Neural progenitor cell (in vitro differentiated cells): ENCODE measurements at regions not wholly inside any gene's neighbourhood (a gene's known extent, or its start where the extent isn't known, plus 50 kb on each side); places are given as distances from the start of the nearest gene placed in this dataset.

Source experiments
- DNase-seq: peaks from one replicate; pipeline ENCODE4 v3.0.0-alpha.2; 2016; ENCODE audit warnings: low spot score
- H2AFZ ChIP-seq: fragments of 200-600 bp; sonication (generic); replicated peaks from 2 replicates; pipeline ENCODE4 v1.6.1; 2016; ENCODE audit warnings: antibody characterized with exemption
- H3F3A ChIP-seq: fragments of 200-600 bp; sonication (generic); 2 replicates; pipeline ENCODE4 v1.6.1; 2016; ENCODE audit warnings: antibody characterized with exemption, low read depth
- H3K27ac ChIP-seq: fragments of 200-600 bp; sonication (generic); 2 replicates; pipeline ENCODE4 v1.5.1; 2016; ENCODE audit warnings: mild to moderate bottlenecking
- H3K27me3 ChIP-seq: fragments of 200-600 bp; sonication (generic); 2 replicates; pipeline ENCODE4 v1.6.1; 2016; ENCODE audit warnings: mild to moderate bottlenecking, moderate library complexity
- H3K36me3 ChIP-seq: fragments of 200-600 bp; sonication (generic); 2 replicates; pipeline ENCODE4 v1.5.1; 2016
- H3K4me1 ChIP-seq: fragments of 200-600 bp; sonication (generic); 2 replicates; pipeline ENCODE4 v1.6.1; 2016; ENCODE audit warnings: mixed run types
- H3K4me2 ChIP-seq: fragments of 200-600 bp; sonication (generic); 2 replicates; pipeline ENCODE4 v1.6.1; 2016
- H3K4me3 ChIP-seq: fragments of 200-600 bp; sonication (generic); 2 replicates; pipeline ENCODE4 v1.5.1; 2016
- H3K79me2 ChIP-seq: fragments of 200-600 bp; sonication (generic); 2 replicates; pipeline ENCODE4 v1.6.1; 2016; ENCODE audit warnings: low read depth
- H3K9ac ChIP-seq: fragments of 200-600 bp; sonication (generic); 2 replicates; pipeline ENCODE4 v1.6.1; 2016
- H3K9me3 ChIP-seq: fragments of 200-600 bp; sonication (generic); 2 replicates; pipeline ENCODE4 v1.5.1; 2016; ENCODE audit warnings: low read depth
- H4K20me1 ChIP-seq: fragments of 200-600 bp; sonication (generic); 2 replicates; pipeline ENCODE4 v1.6.1; 2016; ENCODE audit warnings: low read depth
- H3K27ac Mint-ChIP-seq: 3 replicates; pipeline ENCODE4 v1.8.0; 2021; ENCODE audit warnings: mixed read lengths
- H3K27me3 Mint-ChIP-seq: 2 replicates; pipeline ENCODE4 v1.8.0; 2022; ENCODE audit warnings: low read depth, mild to moderate bottlenecking, inconsistent platforms, moderate library complexity, mixed read lengths; ENCODE audit not compliant: insufficient read depth
- H3K36me3 Mint-ChIP-seq: 3 replicates; pipeline ENCODE4 v1.8.0; 2021; ENCODE audit warnings: mixed read lengths
- H3K4me1 Mint-ChIP-seq: 3 replicates; pipeline ENCODE4 v1.8.0; 2021; ENCODE audit warnings: mixed read lengths
- H3K4me3 Mint-ChIP-seq: 3 replicates; pipeline ENCODE4 v1.8.0; 2021; ENCODE audit warnings: mild to moderate bottlenecking, moderate library complexity, mixed read lengths
- H3K9me3 Mint-ChIP-seq: 3 replicates; pipeline ENCODE4 v1.8.0; 2020; ENCODE audit warnings: mixed read lengths
- CTCF ChIP-seq: fragments of 200-600 bp; sonication (generic); IDR thresholded peaks from 2 replicates; pipeline ENCODE4 v1.5.1; 2017; ENCODE audit warnings: antibody characterized with exemption, mild to moderate bottlenecking
- EZH2 ChIP-seq: fragments of 200-600 bp; sonication (generic); IDR thresholded peaks from 2 replicates; pipeline ENCODE4 v1.6.1; 2017; ENCODE audit warnings: antibody characterized with exemption, mild to moderate bottlenecking, moderate library complexity
- EZH2phosphoT487 ChIP-seq: fragments of 200-600 bp; sonication (generic); IDR thresholded peaks from 2 replicates; pipeline ENCODE4 v1.6.1; 2017; ENCODE audit warnings: antibody characterized with exemption

- Histone ChIP-seq H3K4me2 (no peak overlapping the region), H3K9ac (no peak overlapping the region), H3K4me3 (no peak overlapping the region), H3F3A (peaks cover 4% of the 10 kb centered on the region), H3K36me3 (no peaks in the 10 kb centered on the region), H3K27ac (no peak overlapping the region), H2AFZ (no peak overlapping the region), H3K27me3 (no peaks in the 10 kb centered on the region), H3K79me2 (no peaks in the 10 kb centered on the region), H3K9me3 (no peaks in the 10 kb centered on the region), H3K4me1 (peaks cover 3% of the 10 kb centered on the region), H4K20me1 (no peaks in the 10 kb centered on the region)
- H3K36me3 Mint-ChIP-seq = no peaks in the 10 kb centered on the region
- peaks cover 4% of the 10 kb centered on the region for H3K27me3 Mint-ChIP-seq
- peak; percentile 88 for DNase-seq
- H3K4me3 Mint-ChIP-seq = no peak overlapping the region
- no peaks in the 10 kb centered on the region for H3K9me3 Mint-ChIP-seq
- no peak overlapping the region for H3K27ac Mint-ChIP-seq
- H3K4me1 Mint-ChIP-seq = peaks cover 3% of the 10 kb centered on the region
- TF ChIP-seq EZH2phosphoT487 = no peak
- TF ChIP-seq CTCF = peak; percentile 97
- TF ChIP-seq EZH2 = no peak
Observed at GRCh38 chr3:17841190-17841828, 98.9 kb upstream of the TBC1D5 start.

GRCh38 chr3:17840651-17841050 is 98.2 kb upstream of the TBC1D5 start:
- Mint-ChIP-seq H3K4me1 (no peaks in the 10 kb centered on the region), H3K36me3 (no peaks in the 10 kb centered on the region), H3K27ac (no peak overlapping the region), H3K9me3 (no peaks in the 10 kb centered on the region), H3K4me3 (no peak overlapping the region), H3K27me3 (peaks cover 4% of the 10 kb centered on the region)
- DNase-seq = no peak
- Histone ChIP-seq H3K27ac (no peak overlapping the region), H3K9ac (no peak overlapping the region), H3K4me3 (no peak overlapping the region), H3K4me2 (no peak overlapping the region), H3K79me2 (no peaks in the 10 kb centered on the region), H3K27me3 (no peaks in the 10 kb centered on the region), H3K4me1 (no peaks in the 10 kb centered on the region), H3K9me3 (no peaks in the 10 kb centered on the region), H4K20me1 (no peaks in the 10 kb centered on the region), H3F3A (no peaks in the 10 kb centered on the region), H3K36me3 (no peaks in the 10 kb centered on the region), H2AFZ (no peak overlapping the region)
- TF ChIP-seq EZH2 (no peak), CTCF (no peak), EZH2phosphoT487 (no peak)

GRCh38 chr3:17840126-17840525 is 97.7 kb upstream of the TBC1D5 start:
- DNase-seq = no peak
- H3K4me1 ChIP-seq = no peaks in the 10 kb centered on the region
- no peaks in the 10 kb centered on the region for H3K36me3 ChIP-seq
- no peaks in the 10 kb centered on the region for H3K79me2 ChIP-seq
- no peaks in the 10 kb centered on the region for H3K9me3 ChIP-seq
- Mint-ChIP-seq H3K4me1 (no peaks in the 10 kb centered on the region), H3K27ac (no peak overlapping the region), H3K36me3 (no peaks in the 10 kb centered on the region), H3K4me3 (no peak overlapping the region), H3K9me3 (no peaks in the 10 kb centered on the region), H3K27me3 (peaks cover 4% of the 10 kb centered on the region)
- no peak overlapping the region for H3K27ac ChIP-seq
- H3K9ac ChIP-seq = no peak overlapping the region
- H2AFZ ChIP-seq = no peak overlapping the region
- H3F3A ChIP-seq = no peaks in the 10 kb centered on the region
- H4K20me1 ChIP-seq = no peaks in the 10 kb centered on the region
- H3K27me3 ChIP-seq = no peaks in the 10 kb centered on the region
- TF ChIP-seq CTCF = no peak
- TF ChIP-seq EZH2 = no peak
- no peak for TF ChIP-seq EZH2phosphoT487
- no peak overlapping the region for H3K4me3 ChIP-seq
- no peak overlapping the region for H3K4me2 ChIP-seq
